SU-DHL-6 (cell line): ENCODE measurements at regions not wholly inside any gene's neighbourhood (a gene's known extent, or its start where the extent isn't known, plus 50 kb on each side); places are given as distances from the start of the nearest gene placed in this dataset.

ENCODE experiments used
- H2AFZ ChIP-seq: fragments of 200-600 bp; sonication (generic); 2 replicates; pipeline ENCODE4 v1.6.1; 2014; ENCODE audit warnings: low read depth, mild to moderate bottlenecking, moderate library complexity, mixed read lengths, antibody characterized with exemption, low read length; ENCODE audit not compliant: severe bottlenecking
- H3F3A ChIP-seq: fragments of 200-600 bp; shearing (Covaris generic); 2 replicates; pipeline ENCODE4 v1.6.0; 2016; ENCODE audit warnings: antibody characterized with exemption, mild to moderate bottlenecking; ENCODE audit not compliant: insufficient read depth
- H3K27ac ChIP-seq: fragments of 200-600 bp; sonication (generic); 2 replicates; pipeline ENCODE4 v1.5.1; 2016; ENCODE audit warnings: low read depth, mild to moderate bottlenecking, low read length, moderate library complexity, mixed read lengths
- H3K27me3 ChIP-seq: fragments of 200-600 bp; sonication (generic), shearing (Covaris generic); 2 replicates; pipeline ENCODE4 v1.6.0; 2014; ENCODE audit warnings: mild to moderate bottlenecking, low read length
- H3K36me3 ChIP-seq: fragments of 200-600 bp; sonication (generic); 2 replicates; pipeline ENCODE4 v1.6.1; 2014; ENCODE audit warnings: mild to moderate bottlenecking, low read length, mixed read lengths
- H3K4me2 ChIP-seq: fragments of 300-600, 200-600 bp; shearing (Covaris generic), sonication (generic); 2 replicates; pipeline ENCODE4 v1.6.0; 2014; ENCODE audit warnings: low read length, low read depth, mild to moderate bottlenecking; ENCODE audit not compliant: poor library complexity, severe bottlenecking
- H3K4me3 ChIP-seq: fragments of 200-600 bp; sonication (generic); 2 replicates; pipeline ENCODE4 v1.5.1; 2014; ENCODE audit warnings: antibody characterized with exemption, low read length, mild to moderate bottlenecking, mixed read lengths; ENCODE audit not compliant: insufficient read depth, poor library complexity, severe bottlenecking
- H3K79me2 ChIP-seq: fragments of 200-600 bp; sonication (generic); 2 replicates; pipeline ENCODE4 v1.6.1; 2014; ENCODE audit warnings: mild to moderate bottlenecking, low read length, moderate library complexity; ENCODE audit not compliant: insufficient read depth
- H3K9ac ChIP-seq: fragments of 200-600 bp; sonication (generic); 2 replicates; pipeline ENCODE4 v1.7.0; 2014; ENCODE audit warnings: mild to moderate bottlenecking, low read length
- H3K9me2 ChIP-seq: fragments of 200-600 bp; sonication (generic); replicated peaks from 2 replicates; pipeline ENCODE4 v1.6.1; 2014; ENCODE audit warnings: low read length; ENCODE audit not compliant: insufficient read depth
- H3K9me3 ChIP-seq: fragments of 200-600 bp; sonication (generic); 2 replicates; pipeline ENCODE4 v1.6.1; 2014; ENCODE audit warnings: low read length, mixed read lengths; ENCODE audit not compliant: insufficient read depth
- H4K20me1 ChIP-seq: fragments of 200-600 bp; sonication (generic); 2 replicates; pipeline ENCODE4 v1.6.1; 2014; ENCODE audit warnings: low read depth, mild to moderate bottlenecking, antibody characterized with exemption, low read length, moderate library complexity, mixed read lengths
- CTCF ChIP-seq: fragments of 200-600 bp; sonication (generic); IDR thresholded peaks from one replicate; pipeline ENCODE4 v1.5.1; 2017; ENCODE audit warnings: antibody characterized with exemption, mild to moderate bottlenecking, low read length, moderate library complexity; ENCODE audit not compliant: insufficient read depth, poor library complexity, severe bottlenecking
- EZH2phosphoT487 ChIP-seq: fragments of 200-600 bp; sonication (generic), shearing (Covaris generic); conservative IDR thresholded peaks from 2 replicates; pipeline ENCODE4 v1.6.1; 2018; ENCODE audit warnings: mild to moderate bottlenecking, antibody characterized with exemption, low read length, moderate library complexity, mixed read lengths

- Histone ChIP-seq H3K27ac (no peak overlapping the region), H3K4me3 (no peak overlapping the region), H4K20me1 (no peaks in the 10 kb centered on the region), H3K9me2 (no peaks in the 10 kb centered on the region), H3K27me3 (no peaks in the 10 kb centered on the region), H3F3A (no peaks in the 10 kb centered on the region), H3K9ac (no peak overlapping the region), H3K36me3 (no peaks in the 10 kb centered on the region), H3K9me3 (no peaks in the 10 kb centered on the region), H3K79me2 (no peaks in the 10 kb centered on the region), H3K4me2 (no peak overlapping the region), H2AFZ (no peak overlapping the region)
- TF ChIP-seq CTCF (no peak), EZH2phosphoT487 (no peak)
Measured at GRCh38 chr3:59549962-59550361, 500.1 kb upstream of the CFAP20DC start.

GRCh38 chr3:59547874-59548273 is 498.0 kb upstream of the CFAP20DC start:
- Histone ChIP-seq H3K9ac (no peak overlapping the region), H3F3A (no peaks in the 10 kb centered on the region), H3K4me3 (no peak overlapping the region), H2AFZ (no peak overlapping the region), H3K4me2 (no peak overlapping the region), H3K9me2 (no peaks in the 10 kb centered on the region), H4K20me1 (no peaks in the 10 kb centered on the region), H3K36me3 (no peaks in the 10 kb centered on the region), H3K27ac (no peak overlapping the region), H3K9me3 (no peaks in the 10 kb centered on the region), H3K79me2 (no peaks in the 10 kb centered on the region), H3K27me3 (no peaks in the 10 kb centered on the region)
- TF ChIP-seq CTCF (no peak), EZH2phosphoT487 (no peak)

- TF ChIP-seq EZH2phosphoT487 (no peak), CTCF (no peak)
- no peaks in the 10 kb centered on the region for H4K20me1 ChIP-seq
Measured at GRCh38 chr3:59546522-59546921, 496.7 kb upstream of the CFAP20DC start.

More at GRCh38 chr3:59546522-59546921, 496.7 kb upstream of the CFAP20DC start:
- H3K27ac ChIP-seq = no peak overlapping the region
- no peaks in the 10 kb centered on the region for H3K79me2 ChIP-seq
- H3K36me3 ChIP-seq = no peaks in the 10 kb centered on the region
- H3K27me3 ChIP-seq = no peaks in the 10 kb centered on the region
- H3K9ac ChIP-seq = no peak overlapping the region
- no peak overlapping the region for H2AFZ ChIP-seq
- no peaks in the 10 kb centered on the region for H3F3A ChIP-seq
- H3K4me3 ChIP-seq = no peak overlapping the region
- H3K4me2 ChIP-seq = no peak overlapping the region
- no peaks in the 10 kb centered on the region for H3K9me3 ChIP-seq
- no peaks in the 10 kb centered on the region for H3K9me2 ChIP-seq
